G401.6 (cell line): ENCODE measurements at regions not wholly inside any gene's neighbourhood (a gene's known extent, or its start where the extent isn't known, plus 50 kb on each side); places are given as distances from the start of the nearest gene placed in this dataset.

Experiments used
- FAIRE-seq: peaks from 2 replicates; lab custom pipeline; 2012; peaks lifted over from hg19 to GRCh38; lab: Jason Lieb, UNC

DNA sequence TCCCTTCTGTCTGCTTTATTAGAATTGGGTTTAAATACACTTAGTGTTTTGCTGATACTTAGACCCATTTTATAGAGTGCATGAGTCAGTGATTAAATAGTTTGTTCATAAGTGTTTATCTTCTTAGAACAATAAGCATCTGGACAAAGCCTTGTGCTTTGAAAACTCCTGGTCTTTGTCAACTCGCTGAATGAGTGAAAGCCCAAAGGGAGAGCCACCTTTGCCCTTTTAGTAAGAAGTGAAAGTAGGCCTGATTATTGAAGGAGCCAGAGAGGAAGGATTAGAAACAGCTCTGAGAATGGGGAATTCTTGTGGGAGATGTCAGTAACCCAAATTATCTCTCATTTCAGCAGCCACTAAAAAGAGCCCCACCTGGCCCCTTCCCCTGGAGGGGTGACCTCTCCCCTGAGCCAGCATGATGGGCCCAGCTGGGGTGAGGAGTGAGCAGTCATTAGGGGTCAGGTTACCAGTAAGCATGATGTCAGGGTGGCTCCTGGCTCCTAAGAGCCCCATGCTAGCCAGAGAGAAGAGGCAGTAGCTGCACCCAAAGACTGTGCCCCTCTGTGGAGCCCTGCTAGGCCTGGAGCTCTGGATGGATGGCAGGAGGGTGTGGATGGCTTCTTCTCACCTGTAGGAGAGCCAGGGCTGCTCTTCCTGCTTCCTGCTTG is 125.1 kb upstream of the E2F8 start:
- no peak for FAIRE-seq

DNA sequence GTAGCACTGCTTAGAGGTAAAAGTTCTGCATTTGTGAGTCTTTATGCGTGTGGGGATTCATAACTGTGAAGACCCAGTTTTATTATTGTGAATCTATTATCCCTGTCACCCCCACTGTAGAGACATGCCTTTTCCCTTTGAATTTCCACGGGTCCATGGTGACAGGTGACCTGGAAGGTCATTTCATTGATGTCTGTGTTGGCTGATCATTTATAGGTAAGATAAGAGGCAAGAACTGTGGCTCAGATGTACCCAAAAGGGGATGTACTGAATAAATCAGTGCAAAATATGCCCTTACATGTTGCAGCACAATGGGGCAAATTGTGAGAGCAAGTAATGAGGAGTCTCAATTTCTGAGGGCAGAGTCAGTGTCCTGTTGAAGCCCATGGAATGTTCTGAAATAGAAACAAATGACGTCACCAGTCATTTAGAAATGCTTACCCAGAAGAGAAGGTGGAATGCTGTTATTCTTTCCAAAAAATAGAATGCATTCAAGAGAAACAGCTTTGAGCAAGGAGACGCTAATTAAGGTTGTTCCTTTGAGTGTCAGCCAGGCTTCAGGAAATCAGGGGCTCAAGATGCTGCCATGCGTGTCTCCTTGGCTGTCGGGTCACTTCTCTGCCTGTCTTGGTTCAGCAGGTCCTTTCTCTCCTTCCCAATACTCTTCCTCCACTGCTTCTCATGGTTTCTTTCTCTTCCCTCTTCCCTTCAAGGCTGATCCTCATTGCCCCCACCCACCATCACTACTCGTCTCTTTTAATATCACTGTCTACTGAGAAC is 118.7 kb upstream of the E2F8 start:
- no peak for FAIRE-seq

DNA sequence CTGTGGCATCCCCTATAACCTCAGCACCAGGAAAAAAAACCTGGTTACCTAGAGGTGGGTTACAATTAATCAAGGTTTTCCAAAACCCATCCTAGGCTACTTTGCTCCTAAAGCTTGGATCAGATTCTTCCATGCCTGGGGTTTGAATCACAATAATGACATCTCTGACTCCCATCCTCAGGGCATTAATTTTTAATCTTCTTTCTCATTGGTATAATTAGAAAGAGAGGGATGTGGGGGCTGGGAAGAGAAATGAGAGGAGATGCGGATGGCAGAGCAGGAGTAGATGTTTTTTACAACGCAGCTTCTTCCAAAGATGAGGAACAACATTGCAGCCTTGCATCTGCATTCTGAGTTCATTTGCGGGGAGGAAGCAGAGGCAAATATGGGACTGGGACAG is 117.2 kb upstream of the E2F8 start:
- FAIRE-seq = no peak

DNA sequence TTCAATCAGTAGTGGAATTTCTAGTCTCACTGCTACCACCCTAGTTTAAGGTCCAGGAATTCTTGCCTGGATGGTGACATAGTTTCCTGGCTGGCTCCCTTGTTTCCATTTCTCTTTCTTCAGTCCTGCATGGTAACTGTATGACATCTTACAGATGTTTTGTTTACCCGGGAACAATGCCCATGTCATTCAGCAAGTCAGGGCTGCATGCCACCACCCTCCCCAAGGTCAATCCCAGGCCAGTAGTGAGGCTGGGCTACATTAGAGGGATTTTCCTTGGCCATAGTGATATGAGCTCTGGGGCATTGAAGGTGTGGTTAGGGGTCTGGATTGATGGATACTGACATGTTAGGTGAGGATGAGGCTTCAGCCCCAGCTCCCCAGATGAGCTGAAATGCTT is 114.9 kb upstream of the E2F8 start:
- FAIRE-seq = no peak

DNA sequence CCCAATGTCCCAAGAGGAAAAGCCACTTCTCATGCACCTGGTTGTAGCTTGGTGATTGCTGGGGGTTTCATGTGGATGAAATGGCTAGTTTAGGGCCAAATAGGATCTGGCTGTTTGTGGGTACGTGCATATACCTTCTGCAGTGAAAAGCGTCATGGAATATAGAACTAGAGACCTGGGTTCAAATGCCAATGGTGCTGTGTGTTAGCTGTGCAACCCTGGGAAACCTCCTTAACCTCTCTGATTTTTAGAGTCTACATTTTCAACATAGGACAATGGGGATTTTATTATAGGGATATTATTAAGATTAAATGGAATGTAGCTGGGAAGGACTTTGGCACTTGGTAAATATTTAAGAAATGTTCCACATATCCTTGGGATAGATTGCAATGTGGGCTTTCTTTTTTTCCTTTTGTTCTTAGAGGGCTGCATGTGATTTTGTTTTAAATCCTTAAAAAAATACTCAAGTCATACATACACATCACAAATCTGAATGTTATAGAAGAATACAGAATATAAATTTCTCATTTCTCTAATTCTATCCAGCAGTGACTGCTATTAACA is 112.6 kb upstream of the E2F8 start:
- no peak for FAIRE-seq

DNA sequence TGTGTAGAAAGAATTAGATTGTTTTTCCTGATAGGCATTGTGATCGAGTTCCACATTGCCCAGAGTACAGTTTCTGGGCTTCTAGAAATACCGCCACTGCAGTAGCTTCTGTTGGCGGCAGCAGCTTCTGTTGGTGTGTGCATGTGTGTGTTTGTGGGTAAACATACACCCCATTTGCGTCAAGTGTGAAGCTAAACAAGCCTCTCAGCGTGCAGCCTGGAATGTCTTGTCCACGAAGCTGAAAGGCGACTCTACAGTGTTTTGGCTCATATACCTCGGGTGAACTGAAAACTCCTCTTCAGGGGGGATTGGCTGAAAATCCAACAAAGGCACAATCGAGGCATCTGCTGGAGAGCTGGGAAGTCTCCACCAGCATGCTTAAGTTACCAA is 112.0 kb upstream of the E2F8 start:
- FAIRE-seq = no peak

DNA sequence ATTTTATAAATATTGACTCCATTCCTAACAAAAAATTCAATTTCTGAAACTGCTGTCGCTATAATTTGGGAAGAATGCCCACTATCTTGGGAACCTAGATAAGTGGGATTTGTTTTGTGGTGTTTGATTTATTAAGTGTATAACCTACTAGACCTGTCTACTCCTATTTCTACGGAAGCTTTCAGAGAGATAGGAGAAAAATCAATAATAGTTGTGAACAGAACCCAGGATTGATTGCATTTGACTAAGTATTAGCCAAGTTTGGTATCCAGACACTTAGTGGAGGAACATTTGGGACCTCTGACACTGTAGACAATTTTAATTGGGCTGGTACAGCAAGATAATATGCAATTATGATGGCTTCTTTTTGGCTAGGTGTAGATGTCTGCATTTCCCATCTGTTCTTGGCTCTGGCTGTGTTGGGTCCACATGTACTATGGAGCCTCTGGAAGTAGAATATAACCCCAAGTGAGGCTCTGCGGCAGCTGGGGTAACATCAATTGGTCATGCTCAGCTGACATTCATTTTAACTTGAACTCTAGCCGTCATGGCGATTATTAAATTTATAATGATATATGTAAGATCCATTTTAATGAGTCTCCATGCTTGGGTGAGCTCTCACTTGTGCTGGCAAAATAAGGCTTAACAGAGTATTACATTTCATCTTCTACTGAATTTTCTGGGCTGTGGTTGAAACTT is 111.5 kb upstream of the E2F8 start:
- FAIRE-seq = no peak

DNA sequence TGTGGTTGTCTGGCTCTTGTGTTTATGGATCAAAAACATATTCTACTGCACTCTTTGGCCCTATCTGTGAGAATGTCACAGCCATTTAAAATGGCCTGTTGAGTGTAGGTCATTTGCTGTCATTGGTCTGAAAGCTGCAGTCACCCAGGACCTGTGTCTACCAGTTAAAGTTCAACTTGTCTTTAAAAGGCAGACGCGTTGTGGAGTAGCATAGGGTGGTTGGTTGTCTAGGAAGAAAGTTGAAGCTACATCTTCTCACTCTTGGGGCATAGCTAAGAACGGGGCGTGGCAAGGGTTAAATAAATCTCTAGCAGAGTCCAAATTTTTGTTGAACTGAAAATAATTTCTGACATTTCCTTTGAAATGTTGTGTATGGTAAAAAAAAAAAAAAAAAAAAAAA is 110.7 kb upstream of the E2F8 start:
- FAIRE-seq = no peak

DNA sequence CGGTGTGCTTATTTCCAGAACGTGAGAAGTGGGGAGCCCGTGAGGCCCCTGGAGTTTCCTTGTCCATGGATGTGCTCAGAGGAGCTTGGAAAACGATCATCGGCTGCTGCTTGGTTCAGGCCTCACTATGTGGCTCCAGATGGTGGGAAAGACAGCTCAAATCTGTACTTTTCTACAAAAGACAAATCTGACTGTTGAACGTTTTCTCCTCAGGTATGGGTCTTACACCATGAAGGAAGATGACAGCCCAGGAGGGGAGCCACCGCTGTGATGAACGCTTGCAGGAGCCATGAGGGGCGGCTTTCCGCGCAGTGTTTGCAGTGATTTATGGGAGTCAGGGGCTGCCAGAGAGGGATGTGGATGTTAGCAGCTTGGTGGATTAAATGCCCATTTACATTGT is 109.4 kb upstream of the E2F8 start:
- no peak for FAIRE-seq

DNA sequence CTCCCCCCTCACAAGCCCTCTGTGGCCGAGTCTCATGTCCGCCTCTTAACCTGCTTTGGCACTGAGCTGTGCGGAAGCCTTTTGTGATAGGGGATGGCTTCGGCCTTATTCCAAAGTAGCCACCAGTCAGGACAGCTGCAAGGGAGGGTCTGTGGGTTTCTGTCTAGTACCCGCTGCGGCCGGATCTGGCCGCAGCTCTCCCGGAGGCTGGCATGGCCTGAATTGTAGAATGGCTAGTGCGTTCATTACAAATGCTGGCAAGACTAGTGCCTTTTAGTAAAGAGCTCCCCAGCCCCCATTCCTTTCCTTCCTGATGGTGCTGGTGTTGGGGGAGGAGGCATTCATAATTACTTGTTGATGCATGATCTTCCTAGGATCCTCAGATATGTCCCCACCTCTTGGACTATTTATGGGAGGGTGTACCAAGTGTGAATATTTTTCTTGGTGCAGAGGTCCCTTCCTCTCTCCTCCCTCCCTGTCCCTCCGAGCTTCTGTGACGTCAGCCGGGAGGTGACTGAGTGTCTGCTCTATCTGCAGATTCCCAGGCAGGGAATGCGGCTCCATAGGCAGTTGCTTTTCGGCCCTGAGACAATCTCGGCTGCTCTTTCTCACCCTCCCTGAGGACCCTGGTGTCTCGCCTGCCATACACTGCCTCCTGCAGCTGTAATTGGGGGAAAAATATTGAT is 108.7 kb upstream of the E2F8 start:
- FAIRE-seq = no peak

DNA sequence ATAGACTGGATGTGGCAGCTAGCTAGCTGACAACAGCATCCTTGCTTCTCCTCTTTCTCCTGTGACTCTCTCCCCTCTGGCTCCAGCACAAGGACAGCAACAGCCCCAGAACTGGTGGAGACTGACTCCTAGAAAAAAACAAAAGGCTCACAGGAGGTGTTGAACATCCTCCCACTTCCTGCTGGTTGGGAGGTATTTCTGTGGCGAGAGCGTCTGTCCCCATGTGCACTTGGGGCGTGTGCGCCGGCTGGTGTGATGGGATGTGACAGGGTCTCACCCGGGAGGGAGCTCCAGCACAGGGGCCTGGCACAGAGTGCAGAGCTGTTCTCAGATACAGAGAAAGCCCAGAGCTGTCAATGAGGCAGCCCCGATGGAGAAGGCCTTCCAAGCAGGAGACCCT is 107.2 kb upstream of the E2F8 start:
- FAIRE-seq = no peak

DNA sequence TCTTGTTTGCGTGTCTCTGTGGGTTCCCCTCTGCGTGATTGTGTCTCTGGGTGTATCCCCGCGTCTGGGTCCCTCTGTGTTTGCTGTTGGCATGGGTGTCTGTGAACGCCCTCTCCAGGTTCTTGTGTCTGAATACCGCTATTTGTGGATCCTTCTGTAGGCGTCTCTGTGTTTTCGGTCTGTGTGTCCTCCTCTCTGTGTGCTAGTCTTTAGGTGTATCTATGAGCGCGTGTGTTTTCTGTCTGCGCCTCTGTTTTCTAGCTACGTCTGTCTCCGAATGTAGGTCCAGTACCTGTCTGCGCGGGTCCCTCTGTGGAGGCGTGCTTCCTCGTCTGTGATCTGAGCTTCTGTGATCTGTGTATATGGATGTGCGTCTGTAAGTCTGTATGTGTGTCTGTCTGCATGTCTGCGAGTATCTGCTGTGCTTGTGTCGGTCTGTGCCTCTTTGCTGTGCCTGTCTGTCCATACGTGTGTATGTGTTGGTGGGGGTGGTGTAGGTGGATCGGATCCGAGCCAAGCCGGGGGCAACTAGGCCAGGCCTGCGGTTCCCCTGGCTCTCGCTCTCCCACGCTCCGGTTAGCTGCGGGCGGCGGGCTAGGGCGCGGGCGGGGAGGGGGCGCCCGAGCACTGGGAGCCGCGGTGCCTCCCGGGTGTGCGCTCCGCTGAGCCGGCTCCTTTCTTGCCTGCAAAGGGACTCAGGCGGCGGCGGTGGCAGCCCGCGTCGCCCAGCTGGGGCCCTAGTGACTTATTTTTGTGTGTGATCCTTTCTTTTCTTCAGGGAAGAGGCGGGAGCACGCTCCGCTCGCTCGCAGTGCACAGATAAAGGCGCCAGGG is 105.3 kb upstream of the E2F8 start:
- no peak for FAIRE-seq

DNA sequence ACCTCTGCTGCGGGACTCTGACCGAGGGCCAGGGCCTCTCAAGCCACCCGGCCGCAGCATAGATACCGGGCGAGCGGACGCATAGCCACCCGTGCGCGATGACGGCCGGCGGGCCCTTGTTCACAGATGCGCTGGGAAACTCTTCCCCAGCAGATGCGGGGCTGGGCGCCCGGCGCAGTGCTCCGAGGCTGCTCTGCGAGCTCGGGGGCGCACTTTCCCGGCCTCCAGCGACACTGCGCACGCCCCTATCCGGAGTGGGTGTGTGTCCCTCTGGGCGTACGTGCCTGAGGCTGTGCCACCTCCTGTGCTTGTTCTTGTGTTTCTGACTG is 104.7 kb upstream of the E2F8 start:
- no peak for FAIRE-seq

DNA sequence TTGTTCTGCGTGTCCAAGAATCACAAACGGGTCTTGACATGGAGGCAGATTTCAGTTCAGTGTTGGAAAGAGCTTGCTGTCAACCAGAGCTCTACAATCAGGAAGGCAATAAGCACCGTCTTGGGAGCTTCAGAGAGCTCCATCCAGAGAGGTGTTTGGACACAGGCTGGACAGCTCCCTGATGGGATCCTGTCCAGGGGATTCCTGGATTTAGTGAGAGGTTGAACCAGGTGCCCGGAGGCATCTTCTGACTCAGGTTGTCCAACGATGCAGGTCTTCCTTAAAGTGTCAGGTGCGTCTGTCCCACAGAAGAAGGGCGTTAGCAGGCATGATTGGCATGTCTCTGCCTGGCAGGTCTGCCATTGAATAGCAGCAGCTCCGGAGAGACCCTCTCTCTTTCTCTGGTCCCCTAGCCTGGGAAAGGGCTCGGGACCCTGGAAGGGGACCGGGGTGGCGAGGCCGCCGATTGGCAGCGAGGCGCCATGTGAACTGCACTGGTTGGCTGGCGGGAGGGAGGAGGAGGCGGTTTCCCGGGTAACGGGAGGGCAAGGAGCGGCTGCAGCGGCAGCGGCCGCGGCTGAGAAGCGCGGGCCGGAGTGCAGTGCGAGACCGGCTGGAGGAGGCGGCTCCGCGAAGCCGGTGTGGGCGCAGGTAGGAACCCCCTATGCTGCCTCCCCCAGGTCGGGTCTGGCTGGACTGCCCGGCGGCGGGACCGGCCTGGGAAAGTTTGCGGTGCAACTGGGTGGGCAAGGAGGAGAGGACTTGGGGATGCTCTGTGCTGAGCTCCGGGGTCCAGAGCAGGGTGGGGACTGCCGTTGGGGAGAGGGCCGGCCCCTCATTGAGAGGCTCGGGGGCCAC is 104.1 kb upstream of the E2F8 start:
- FAIRE-seq = no peak

DNA sequence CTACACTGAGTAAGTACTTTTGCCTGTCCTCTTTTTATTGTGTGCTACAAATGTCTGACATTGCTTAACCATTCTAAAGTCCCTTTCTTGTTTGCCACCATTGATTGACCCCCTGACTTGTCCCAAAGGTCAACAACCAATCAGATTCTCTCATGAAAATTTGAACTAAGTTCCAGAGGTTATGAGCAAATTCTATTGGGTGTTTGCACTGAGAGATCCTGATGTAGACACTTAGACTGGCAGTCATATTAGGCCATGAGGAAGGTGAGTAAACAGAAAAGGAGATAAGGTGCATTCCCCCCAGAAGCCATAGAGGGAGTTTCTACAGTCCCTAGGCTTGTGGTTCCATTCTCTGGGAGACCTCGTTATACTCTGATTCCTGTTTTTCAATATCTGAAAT is 101.3 kb upstream of the E2F8 start:
- FAIRE-seq = no peak

DNA sequence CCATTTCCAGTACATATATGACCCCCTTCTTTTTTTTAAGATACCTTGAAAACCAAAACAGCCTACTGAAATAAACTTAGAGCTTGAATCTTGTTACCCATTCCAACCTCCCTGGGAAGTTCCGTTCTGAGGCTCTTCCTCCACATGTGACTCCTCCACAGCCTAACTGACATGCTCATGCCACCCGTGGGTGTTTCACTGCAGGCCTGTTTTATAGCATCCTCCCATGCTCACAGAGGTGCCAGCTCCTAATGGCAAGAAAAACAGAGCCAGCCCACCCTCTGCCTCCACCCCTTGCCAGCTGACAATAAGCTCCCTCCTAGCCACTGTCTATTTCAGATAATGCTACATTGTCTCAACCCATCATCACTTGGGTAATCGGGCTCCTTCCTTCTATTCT is 97.6 kb upstream of the E2F8 start:
- no peak for FAIRE-seq

DNA sequence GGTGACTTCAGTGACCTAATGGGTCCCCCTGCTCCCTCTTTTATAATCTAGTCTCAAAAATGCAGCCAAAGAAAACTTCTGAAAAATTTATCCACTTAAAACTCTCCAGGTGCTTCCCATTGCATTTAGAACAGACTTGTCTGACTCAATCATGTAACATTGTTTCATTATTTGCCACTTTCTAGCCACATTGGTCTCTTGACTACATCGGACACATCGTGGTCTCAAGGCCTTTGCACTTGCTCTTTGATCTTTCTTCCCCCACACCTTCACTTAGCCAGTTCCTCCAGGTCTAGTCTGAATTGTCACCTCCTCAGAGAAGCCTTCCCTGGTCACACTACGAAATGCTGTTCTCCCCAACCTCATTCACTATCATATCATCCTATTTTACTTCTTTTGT is 97.0 kb upstream of the E2F8 start:
- no peak for FAIRE-seq

DNA sequence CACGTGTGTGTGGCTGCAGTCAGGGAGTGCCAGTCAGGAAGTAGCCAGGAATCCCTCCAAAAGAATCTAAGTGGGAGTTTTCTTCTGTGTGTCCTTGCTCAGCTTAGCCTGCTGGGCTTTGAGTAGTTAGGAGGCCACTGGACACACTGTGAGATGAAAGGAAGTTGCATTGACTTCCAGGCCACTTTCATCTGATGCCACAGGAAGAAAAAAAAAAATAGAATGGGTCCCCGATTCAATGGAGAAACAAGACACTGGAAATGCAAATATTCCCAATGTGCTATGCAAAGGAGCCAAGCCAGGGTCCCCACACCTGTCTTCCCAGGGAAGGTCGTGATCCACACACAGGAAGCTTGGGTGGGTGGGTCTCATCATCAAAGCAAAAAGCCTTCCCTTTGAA is 95.6 kb upstream of the E2F8 start:
- FAIRE-seq = no peak

DNA sequence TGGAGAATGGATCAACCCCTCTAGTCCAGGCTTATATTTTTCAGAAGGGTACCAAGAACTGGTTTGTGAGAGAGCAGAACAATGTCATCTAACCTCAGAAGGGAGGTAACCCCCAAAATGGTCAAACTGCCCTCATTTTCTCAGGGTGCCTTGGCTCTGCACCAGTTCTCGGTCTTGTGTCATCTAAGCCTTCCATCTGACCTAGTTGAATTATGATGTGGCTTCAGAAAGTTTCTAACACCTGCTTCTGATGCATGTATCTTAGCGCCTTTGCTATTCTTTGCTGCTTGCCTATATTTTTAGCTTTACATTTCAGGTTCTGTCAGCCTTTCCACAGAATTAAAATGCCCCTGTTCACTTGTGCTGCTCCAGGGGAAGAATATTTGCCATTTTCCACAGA is 91.7 kb upstream of the E2F8 start:
- FAIRE-seq = no peak

DNA sequence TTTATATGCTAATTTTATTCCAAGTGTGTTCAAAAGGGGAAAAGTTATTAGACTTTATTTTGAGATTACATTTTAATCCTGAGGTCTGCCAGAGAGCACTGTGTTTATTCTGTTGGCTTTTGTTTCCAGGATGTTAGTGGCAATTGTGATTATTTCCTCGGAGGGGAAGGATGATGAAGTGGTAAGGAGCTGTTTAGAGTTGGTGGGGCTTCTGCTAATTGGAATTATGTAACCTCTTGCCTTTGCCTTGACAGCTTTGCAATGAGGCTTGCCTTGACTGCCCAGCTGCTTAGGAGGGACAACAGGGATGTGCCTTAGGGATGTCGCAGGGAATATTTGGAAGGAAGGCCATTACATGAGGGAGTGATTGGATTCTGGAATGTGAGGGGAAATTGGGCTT is 89.7 kb upstream of the E2F8 start:
- no peak for FAIRE-seq

DNA sequence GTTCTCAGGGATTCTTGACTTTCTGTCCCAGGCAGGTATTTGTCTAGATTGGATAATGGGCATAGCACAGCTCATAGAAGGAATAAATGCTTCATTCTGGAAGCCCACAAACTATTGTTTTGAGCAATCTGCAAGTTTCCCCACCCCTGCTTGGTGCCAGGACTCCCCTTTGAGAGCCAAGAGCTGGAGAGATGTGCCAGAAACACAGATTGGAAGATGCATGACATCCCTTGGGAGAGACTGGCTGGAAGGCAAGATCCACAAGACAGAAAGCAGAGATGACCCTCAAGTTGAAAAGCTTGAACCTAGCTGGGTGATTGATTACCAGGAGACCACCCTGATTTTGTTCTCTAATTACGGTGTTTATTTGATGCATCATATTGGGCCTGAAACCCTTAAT is 89.2 kb upstream of the E2F8 start:
- FAIRE-seq = no peak
